Hepatocyte (in vitro differentiated cells): ENCODE measurements at regions not wholly inside any gene's neighbourhood (a gene's known extent, or its start where the extent isn't known, plus 50 kb on each side); places are given as distances from the start of the nearest gene placed in this dataset.

ENCODE experiments used
- EZH2 ChIP-seq: fragments of 200-600 bp; sonication (generic); IDR thresholded peaks from 2 replicates; pipeline ENCODE4 v1.6.1; 2016; ENCODE audit warnings: antibody characterized with exemption, mild to moderate bottlenecking, borderline replicate concordance
- EZH2phosphoT487 ChIP-seq: fragments of 200-600 bp; sonication (generic); IDR thresholded peaks from one replicate; pipeline ENCODE4 v1.6.1; 2018; ENCODE audit warnings: antibody characterized with exemption, mild to moderate bottlenecking, low read depth, moderate library complexity; ENCODE audit not compliant: unreplicated experiment, severe bottlenecking
- TF ChIP-seq, protein P1 (sequence below): fragments of 200-600 bp; sonication (generic); IDR thresholded peaks from 2 replicates; pipeline ENCODE4 v1.5.1; 2016; ENCODE audit warnings: antibody characterized with exemption, mild to moderate bottlenecking; ENCODE audit not compliant: poor library complexity

DNA sequence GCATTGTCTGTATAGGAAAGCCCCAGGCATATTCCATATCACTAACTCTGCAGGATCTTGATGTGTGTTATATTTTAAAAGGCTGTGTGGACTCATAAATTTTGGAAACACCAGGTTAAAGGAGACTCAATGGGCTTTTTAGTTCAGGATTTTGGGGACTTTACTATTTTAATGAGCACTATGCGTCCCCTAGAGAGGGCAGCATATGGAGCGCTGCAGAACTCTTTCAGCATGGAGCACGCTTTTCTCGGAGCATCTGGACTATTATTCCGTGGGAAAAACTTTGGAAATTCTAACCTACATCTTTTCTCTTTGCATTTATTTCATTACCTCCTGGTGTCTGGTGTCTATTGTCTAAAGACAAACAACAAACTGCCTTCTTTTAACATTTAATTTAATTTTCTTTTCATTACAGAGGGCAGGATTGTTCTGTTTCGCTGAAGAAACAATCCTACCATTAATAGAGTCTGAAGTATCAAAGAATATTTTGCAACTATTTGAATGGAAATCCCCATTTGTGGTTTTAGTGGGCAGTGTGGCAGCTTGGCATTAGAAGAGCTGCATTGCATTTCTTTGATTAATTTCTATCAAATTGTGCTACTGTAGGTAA lies 399.9 kb upstream of the HSF2 start:
- TF ChIP-seq, protein P1, sequence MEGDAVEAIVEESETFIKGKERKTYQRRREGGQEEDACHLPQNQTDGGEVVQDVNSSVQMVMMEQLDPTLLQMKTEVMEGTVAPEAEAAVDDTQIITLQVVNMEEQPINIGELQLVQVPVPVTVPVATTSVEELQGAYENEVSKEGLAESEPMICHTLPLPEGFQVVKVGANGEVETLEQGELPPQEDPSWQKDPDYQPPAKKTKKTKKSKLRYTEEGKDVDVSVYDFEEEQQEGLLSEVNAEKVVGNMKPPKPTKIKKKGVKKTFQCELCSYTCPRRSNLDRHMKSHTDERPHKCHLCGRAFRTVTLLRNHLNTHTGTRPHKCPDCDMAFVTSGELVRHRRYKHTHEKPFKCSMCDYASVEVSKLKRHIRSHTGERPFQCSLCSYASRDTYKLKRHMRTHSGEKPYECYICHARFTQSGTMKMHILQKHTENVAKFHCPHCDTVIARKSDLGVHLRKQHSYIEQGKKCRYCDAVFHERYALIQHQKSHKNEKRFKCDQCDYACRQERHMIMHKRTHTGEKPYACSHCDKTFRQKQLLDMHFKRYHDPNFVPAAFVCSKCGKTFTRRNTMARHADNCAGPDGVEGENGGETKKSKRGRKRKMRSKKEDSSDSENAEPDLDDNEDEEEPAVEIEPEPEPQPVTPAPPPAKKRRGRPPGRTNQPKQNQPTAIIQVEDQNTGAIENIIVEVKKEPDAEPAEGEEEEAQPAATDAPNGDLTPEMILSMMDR: no peak
- TF ChIP-seq EZH2: no peak
- no peak for TF ChIP-seq EZH2phosphoT487
